ENCODE measurements at regions not wholly inside any gene's neighbourhood (a gene's known extent, or its start where the extent isn't known, plus 50 kb on each side); places are given as distances from the start of the nearest gene placed in this dataset.

DNA sequence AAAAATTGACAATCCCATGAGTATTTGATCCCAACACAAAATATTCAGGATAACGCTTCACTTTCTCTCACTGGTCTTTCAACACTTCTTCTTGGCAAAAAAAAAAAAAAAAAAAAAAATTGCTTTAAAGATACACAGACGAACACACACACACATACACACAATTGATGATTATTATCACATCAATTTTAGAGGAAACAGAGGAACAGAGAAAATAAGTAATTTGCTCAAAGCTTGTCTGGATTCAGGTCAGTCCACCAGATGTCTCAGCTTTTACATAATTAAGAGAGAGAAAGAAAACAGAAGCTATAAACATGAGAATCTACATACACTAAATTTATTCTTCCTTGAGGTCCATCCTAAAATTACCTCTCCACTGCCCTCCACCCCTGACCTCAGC lies 183.4 kb downstream of the MZT1 start:
- TF ChIP-seq, protein P1, sequence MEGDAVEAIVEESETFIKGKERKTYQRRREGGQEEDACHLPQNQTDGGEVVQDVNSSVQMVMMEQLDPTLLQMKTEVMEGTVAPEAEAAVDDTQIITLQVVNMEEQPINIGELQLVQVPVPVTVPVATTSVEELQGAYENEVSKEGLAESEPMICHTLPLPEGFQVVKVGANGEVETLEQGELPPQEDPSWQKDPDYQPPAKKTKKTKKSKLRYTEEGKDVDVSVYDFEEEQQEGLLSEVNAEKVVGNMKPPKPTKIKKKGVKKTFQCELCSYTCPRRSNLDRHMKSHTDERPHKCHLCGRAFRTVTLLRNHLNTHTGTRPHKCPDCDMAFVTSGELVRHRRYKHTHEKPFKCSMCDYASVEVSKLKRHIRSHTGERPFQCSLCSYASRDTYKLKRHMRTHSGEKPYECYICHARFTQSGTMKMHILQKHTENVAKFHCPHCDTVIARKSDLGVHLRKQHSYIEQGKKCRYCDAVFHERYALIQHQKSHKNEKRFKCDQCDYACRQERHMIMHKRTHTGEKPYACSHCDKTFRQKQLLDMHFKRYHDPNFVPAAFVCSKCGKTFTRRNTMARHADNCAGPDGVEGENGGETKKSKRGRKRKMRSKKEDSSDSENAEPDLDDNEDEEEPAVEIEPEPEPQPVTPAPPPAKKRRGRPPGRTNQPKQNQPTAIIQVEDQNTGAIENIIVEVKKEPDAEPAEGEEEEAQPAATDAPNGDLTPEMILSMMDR (IDR thresholded peaks at IDR 0.05): no peak
- TF ChIP-seq POLR2A (IDR thresholded peaks at IDR 0.05): no peak

Measured in ovary (tissue), 3 donors.